PFSK-1 (cell line): ENCODE measurements at regions not wholly inside any gene's neighbourhood (a gene's known extent, or its start where the extent isn't known, plus 50 kb on each side); places are given as distances from the start of the nearest gene placed in this dataset.

Experiments
- FOXP2 ChIP-seq: optimal IDR thresholded peaks from 2 replicates; pipeline ENCODE3; 2011; ENCODE audit warnings: borderline replicate concordance, control low read depth, inconsistent platforms; ENCODE audit not compliant: insufficient read depth; ENCODE audit errors: extremely low read length, extremely low read depth
- POLR2AphosphoS5 ChIP-seq: IDR thresholded peaks from 2 replicates; pipeline ENCODE4 v1.6.1; 2012; ENCODE audit warnings: low read depth, mild to moderate bottlenecking, control low read depth, low read length, moderate library complexity
- REST ChIP-seq, 2 experiments: IDR thresholded peaks; 2 replicates each; pipeline versions ENCODE4 v1.6.1 to v1.8.0; 2011 to 2012; ENCODE audit warnings: low read depth in 2 of 2, low read length in 2 of 2, control low read depth in 1 of 2, inconsistent platforms in 1 of 2, mild to moderate bottlenecking in 1 of 2, moderate library complexity in 1 of 2; ENCODE audit not compliant: insufficient read depth in 1 of 2
- SIN3A ChIP-seq: IDR thresholded peaks from 2 replicates; pipeline ENCODE4 v1.6.1; 2012; ENCODE audit warnings: mild to moderate bottlenecking, low read length, moderate library complexity, borderline replicate concordance; ENCODE audit not compliant: insufficient read depth
- TAF1 ChIP-seq: IDR thresholded peaks from 2 replicates; pipeline ENCODE4 v1.6.1; 2012; ENCODE audit warnings: low read length, control low read depth, borderline replicate concordance; ENCODE audit not compliant: insufficient read depth

GRCh38 chr2:35522450-35522849, 833.1 kb upstream of the CRIM1 start:
- no peak for TF ChIP-seq POLR2AphosphoS5
- no peak for TF ChIP-seq REST (IDR thresholded peaks at IDR 0.05; ENCODE audit: insufficient read depth in 1 of 2, low read depth in 2 of 2, low read length in 2 of 2)
- TF ChIP-seq FOXP2, result no peak

- TF ChIP-seq FOXP2 (no peak), REST (IDR thresholded peaks at IDR 0.05; ENCODE audit: insufficient read depth in 1 of 2, low read depth in 2 of 2, low read length in 2 of 2) (0 out of 4 replicates have a peak, but pooled peaks of 1 of the 2 experiments have one; percentile 51)
Observed at GRCh38 chr2:35510636-35511035, 844.9 kb upstream of the CRIM1 start.

- TF ChIP-seq TAF1 (no peak), REST (IDR thresholded peaks at IDR 0.05; ENCODE audit: insufficient read depth in 1 of 2, low read depth in 2 of 2, low read length in 2 of 2) (no peak), SIN3A (no peak), POLR2AphosphoS5 (no peak), FOXP2 (no peak)
Observed at GRCh38 chr2:35508601-35509000, 847.0 kb upstream of the CRIM1 start.

GRCh38 chr2:35504419-35504818, 851.2 kb upstream of the CRIM1 start:
- TF ChIP-seq SIN3A (no peak), REST (IDR thresholded peaks at IDR 0.05; ENCODE audit: insufficient read depth in 1 of 2, low read depth in 2 of 2, low read length in 2 of 2) (no peak)

GRCh38 chr2:35503738-35504199, 851.8 kb upstream of the CRIM1 start:
- TF ChIP-seq REST (IDR thresholded peaks at IDR 0.05; ENCODE audit: insufficient read depth in 1 of 2, low read depth in 2 of 2, low read length in 2 of 2) (no peak), TAF1 (no peak), FOXP2 (no peak), POLR2AphosphoS5 (no peak), SIN3A (no peak)
